ENCODE measurements at regions not wholly inside any gene's neighbourhood (a gene's known extent, or its start where the extent isn't known, plus 50 kb on each side); places are given as distances from the start of the nearest gene placed in this dataset.

DNA sequence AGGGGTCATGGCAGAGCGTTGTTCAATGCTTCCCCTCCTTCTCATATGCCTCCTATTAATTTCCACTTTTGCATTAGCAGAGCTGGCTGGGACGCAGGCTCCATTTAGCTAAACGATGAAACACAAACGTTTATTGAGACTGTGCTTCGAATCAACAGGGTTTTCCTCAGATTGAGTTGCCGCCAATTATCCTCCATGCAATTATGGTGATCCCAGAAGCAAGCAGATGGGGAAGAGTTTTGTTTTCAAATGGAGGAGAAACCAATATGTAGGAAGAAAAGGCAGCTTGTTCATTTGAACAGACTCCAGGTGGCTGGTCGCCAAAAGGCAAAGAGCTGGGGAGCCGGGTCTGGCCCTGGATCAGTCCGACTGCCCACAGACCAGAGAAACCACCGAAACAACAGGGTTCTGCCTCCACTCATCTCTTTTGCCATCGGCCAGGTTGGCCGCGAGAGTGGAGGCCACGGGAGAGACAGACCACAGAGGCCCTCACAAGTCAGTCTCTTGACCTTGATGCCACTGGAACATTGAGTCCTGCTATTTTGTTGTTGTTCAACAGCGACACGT, 184.8 kb downstream of the GBA3 start:
- intact Hi-C loops (cut with DNase I; ENCODE audit: low total_unique reads) = no loop called here
- no peak for DNase-seq
- no peak overlapping the region for H3K4me3 ChIP-seq
- no peaks in the 10 kb centered on the region for H3K27me3 ChIP-seq
- H3K4me1 ChIP-seq = no peaks in the 10 kb centered on the region
- TF ChIP-seq, protein P1, sequence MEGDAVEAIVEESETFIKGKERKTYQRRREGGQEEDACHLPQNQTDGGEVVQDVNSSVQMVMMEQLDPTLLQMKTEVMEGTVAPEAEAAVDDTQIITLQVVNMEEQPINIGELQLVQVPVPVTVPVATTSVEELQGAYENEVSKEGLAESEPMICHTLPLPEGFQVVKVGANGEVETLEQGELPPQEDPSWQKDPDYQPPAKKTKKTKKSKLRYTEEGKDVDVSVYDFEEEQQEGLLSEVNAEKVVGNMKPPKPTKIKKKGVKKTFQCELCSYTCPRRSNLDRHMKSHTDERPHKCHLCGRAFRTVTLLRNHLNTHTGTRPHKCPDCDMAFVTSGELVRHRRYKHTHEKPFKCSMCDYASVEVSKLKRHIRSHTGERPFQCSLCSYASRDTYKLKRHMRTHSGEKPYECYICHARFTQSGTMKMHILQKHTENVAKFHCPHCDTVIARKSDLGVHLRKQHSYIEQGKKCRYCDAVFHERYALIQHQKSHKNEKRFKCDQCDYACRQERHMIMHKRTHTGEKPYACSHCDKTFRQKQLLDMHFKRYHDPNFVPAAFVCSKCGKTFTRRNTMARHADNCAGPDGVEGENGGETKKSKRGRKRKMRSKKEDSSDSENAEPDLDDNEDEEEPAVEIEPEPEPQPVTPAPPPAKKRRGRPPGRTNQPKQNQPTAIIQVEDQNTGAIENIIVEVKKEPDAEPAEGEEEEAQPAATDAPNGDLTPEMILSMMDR (IDR thresholded peaks at IDR 0.05) = no peak
- no peak for TF ChIP-seq POLR2A (IDR thresholded peaks at IDR 0.05)
- H3K9me3 ChIP-seq = no peaks in the 10 kb centered on the region
- no peaks in the 10 kb centered on the region for H3K36me3 ChIP-seq
- H3K27ac ChIP-seq = no peak overlapping the region

DNA sequence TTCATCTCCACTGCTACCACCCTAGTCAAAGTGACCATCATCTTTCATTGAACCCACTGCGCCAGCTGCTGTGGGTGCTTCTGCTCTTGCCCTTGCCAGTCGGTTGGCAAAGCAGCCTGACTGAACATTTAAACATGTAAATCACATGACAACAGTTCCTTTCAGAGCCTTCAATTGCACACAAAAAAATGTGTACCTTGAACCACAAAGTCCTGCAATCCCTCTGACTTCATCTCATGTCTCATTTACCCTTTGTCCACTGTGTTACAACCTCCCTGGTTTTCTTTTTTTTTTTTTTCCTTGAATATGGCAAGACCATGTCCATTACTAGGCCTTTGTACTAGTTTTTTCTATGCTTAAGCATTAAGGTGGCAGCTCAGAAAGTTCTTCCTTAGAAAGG, 183.5 kb downstream of the GBA3 start:
- Histone ChIP-seq H3K36me3 (no peaks in the 10 kb centered on the region), H3K4me3 (no peak overlapping the region), H3K9me3 (no peaks in the 10 kb centered on the region), H3K27ac (no peak overlapping the region), H3K4me1 (no peaks in the 10 kb centered on the region), H3K27me3 (no peaks in the 10 kb centered on the region)
- TF ChIP-seq, protein P1 (IDR thresholded peaks at IDR 0.05) = no peak
- TF ChIP-seq POLR2A (IDR thresholded peaks at IDR 0.05) = no peak
- intact Hi-C loops (cut with DNase I; ENCODE audit: low total_unique reads) = no loop called here
- no peak for DNase-seq

DNA sequence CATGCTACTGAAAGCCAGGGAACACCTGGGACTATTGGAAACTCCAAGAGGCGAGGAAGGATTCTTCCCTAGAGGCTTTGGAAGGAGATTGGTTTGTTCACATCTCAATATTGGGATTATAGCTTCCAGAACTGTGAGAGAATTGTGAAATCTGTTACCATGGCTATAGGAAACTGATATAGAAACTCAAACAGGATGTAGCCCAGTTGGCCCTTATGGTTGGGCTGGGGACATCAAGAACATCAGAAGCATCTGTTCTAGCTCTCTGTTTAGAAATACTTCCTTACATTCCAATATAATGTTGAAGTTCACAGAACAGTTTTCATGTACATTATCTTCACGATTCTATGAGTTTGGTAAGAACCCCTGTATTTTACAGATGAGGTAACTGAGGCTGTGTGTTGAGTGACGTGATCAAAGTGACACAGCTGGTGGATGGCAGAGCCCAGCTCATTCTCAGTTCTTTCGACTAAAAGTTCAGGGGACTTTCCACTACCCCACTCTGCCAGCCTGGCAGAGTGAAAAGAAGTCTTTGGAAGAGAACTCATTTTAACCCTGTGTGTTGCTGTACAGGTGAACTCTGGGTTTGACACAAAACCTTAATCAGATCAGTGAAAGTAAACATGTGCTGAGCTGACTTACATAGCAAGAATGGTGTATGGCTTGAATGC, 183.0 kb downstream of the GBA3 start:
- TF ChIP-seq, protein P1 (IDR thresholded peaks at IDR 0.05) = no peak
- TF ChIP-seq POLR2A (IDR thresholded peaks at IDR 0.05) = no peak
- Histone ChIP-seq H3K4me1 (no peaks in the 10 kb centered on the region), H3K4me3 (no peak overlapping the region), H3K27me3 (no peaks in the 10 kb centered on the region), H3K9me3 (no peaks in the 10 kb centered on the region), H3K36me3 (no peaks in the 10 kb centered on the region), H3K27ac (no peak overlapping the region)
- intact Hi-C loops (cut with DNase I; ENCODE audit: low total_unique reads) = no loop called here
- no peak for DNase-seq

DNA sequence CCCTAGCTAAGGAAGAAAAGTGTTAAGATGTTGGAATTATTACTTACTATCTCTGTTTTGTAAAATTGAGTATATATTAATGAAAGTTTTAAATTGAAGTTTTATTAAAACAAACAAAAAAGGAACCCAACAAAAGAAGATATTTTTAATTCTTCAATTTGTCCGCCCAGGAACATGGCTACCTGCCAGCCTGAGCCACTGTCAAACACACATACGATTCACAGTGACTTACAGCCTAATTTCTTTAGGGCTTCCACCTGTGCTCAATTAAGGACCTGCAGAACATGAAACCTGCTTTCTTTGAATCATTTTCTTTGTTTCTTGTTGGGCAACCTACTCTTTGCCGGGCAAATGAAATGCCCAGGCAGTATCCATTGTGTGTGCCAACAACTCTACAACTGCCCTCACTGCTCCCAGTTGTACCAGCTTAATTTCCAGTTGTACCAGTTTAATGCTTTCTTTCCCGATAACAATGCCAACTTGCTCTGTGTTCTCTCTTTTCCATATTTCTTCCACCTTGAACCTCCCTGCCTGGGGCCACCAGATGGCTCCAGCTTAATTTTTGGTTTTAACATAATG, 181.7 kb downstream of the GBA3 start:
- Histone ChIP-seq H3K4me3 (no peak overlapping the region), H3K9me3 (no peaks in the 10 kb centered on the region), H3K27me3 (no peaks in the 10 kb centered on the region), H3K4me1 (no peaks in the 10 kb centered on the region), H3K27ac (no peak overlapping the region), H3K36me3 (no peaks in the 10 kb centered on the region)
- DNase-seq = no peak
- intact Hi-C loops (cut with DNase I; ENCODE audit: low total_unique reads) = no loop called here
- no peak for TF ChIP-seq POLR2A (IDR thresholded peaks at IDR 0.05)
- TF ChIP-seq, protein P1 (IDR thresholded peaks at IDR 0.05) = no peak

- Histone ChIP-seq H3K9me3 (no peaks in the 10 kb centered on the region), H3K27me3 (no peaks in the 10 kb centered on the region), H3K4me3 (no peak overlapping the region), H3K27ac (no peak overlapping the region), H3K4me1 (no peaks in the 10 kb centered on the region), H3K36me3 (no peaks in the 10 kb centered on the region)
- no peak for DNase-seq
- TF ChIP-seq POLR2A (IDR thresholded peaks at IDR 0.05) = no peak
- TF ChIP-seq, protein P1 (IDR thresholded peaks at IDR 0.05) = no peak
- intact Hi-C loops (cut with DNase I; ENCODE audit: low total_unique reads) = no loop called here
Observed at GRCh38 chr4:22873899-22874298, 181.2 kb downstream of the GBA3 start.

Measured in uterus (tissue), 3 donors.